ENCODE measurements at regions not wholly inside any gene's neighbourhood (a gene's known extent, or its start where the extent isn't known, plus 50 kb on each side); places are given as distances from the start of the nearest gene placed in this dataset.
"Not testable (repeated sequence)": the region's sequence is repeated elsewhere in the genome, so short reads cannot be mapped to it uniquely, and the experiment has no call there.

DNA sequence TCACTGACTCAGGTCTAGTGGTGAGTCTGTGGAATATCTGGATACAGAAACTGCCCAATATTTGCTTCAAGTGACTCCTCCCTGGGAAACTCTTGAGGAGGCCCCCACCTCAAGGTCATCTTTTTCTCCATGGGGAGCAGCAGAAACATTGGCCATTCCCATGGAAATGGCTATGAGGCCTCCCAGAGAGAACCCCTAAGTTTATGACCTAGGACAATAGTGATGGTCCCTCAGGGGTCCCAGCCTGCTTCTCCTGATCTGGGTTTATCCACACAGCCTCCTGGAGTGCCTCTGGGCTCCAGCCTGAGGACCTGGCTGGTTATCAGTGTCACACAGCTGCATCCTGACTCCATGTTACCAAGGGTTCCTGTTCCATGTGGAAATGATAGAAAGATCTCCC is 131.2 kb downstream of the ZNF280B start:
- no peak for DNase-seq (ENCODE audit: extremely low spot score in 2 of 2)
- no peak for TF ChIP-seq POLR2AphosphoS5 (IDR thresholded peaks at IDR 0.05; ENCODE audit: insufficient read depth in 1 of 2, low read depth in 1 of 2)
- Histone ChIP-seq H3K4me3 (no peak overlapping the region), H3K36me3 (no peaks in the 10 kb centered on the region), H3K4me1 (no peaks in the 10 kb centered on the region), H3K27me3 (no peaks in the 10 kb centered on the region), H3K27ac (no peak overlapping the region), H3K9me3 (no peaks in the 10 kb centered on the region)
- intact Hi-C loops (cut with DNase I), result no loop called here

DNA sequence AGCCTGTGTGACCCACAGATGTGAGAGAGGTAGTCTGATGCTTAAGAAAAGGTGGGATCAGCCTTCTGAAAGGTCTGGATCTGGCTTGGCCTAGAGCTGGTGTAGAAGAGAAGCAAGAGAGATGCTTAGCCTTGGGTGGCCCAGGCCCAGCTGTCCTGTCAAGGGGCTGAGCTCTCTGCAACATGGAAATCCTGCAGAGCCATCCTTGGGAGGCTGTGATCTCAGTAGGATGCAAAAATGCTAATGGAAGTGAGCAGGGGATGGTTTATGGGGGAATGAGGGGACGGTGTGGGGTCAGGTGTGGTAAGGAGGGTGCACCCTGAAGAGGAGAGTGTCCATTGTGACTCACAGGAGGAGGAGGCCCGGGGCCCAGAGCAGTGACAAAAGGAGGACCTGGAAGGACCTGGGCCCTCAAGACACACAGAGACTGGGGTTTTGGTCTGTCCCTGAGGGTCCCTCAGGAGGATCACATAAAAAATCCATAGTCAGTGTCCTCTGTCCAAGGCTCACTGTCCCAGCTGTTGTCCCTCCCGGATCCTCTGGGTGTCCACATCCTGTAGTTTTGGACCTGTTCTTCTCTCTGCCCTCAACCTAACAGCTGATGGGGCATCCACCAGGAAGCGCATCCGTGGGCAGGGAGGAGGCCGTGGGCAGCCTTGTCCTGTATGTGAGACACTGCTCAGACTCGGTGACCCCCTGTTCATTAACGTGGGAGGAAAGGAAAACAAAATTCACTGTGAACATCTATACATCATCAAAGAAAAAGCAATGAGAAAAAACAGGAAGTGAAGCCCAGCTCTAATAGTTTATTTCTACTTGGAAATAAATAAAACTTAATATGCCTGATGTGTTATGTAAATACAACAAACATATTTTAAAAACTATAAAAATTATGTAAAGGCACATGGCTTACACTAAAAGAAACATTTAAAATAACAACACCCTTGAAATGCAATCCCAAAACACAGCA is 129.8 kb downstream of the ZNF280B start:
- H3K4me3 ChIP-seq, result no peak overlapping the region
- DNase-seq (ENCODE audit: extremely low spot score in 2 of 2), result no peak
- intact Hi-C loops (cut with DNase I), result no loop called here
- no peak overlapping the region for H3K27ac ChIP-seq
- H3K9me3 ChIP-seq, result no peaks in the 10 kb centered on the region
- no peaks in the 10 kb centered on the region for H3K4me1 ChIP-seq
- H3K27me3 ChIP-seq, result no peaks in the 10 kb centered on the region
- TF ChIP-seq, protein P1, sequence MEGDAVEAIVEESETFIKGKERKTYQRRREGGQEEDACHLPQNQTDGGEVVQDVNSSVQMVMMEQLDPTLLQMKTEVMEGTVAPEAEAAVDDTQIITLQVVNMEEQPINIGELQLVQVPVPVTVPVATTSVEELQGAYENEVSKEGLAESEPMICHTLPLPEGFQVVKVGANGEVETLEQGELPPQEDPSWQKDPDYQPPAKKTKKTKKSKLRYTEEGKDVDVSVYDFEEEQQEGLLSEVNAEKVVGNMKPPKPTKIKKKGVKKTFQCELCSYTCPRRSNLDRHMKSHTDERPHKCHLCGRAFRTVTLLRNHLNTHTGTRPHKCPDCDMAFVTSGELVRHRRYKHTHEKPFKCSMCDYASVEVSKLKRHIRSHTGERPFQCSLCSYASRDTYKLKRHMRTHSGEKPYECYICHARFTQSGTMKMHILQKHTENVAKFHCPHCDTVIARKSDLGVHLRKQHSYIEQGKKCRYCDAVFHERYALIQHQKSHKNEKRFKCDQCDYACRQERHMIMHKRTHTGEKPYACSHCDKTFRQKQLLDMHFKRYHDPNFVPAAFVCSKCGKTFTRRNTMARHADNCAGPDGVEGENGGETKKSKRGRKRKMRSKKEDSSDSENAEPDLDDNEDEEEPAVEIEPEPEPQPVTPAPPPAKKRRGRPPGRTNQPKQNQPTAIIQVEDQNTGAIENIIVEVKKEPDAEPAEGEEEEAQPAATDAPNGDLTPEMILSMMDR (IDR thresholded peaks at IDR 0.05), result no peak
- TF ChIP-seq POLR2AphosphoS5 (IDR thresholded peaks at IDR 0.05; ENCODE audit: insufficient read depth in 1 of 2, low read depth in 1 of 2) (no peak), POLR2A (IDR thresholded peaks at IDR 0.05) (no peak)
- H3K36me3 ChIP-seq, result no peaks in the 10 kb centered on the region

DNA sequence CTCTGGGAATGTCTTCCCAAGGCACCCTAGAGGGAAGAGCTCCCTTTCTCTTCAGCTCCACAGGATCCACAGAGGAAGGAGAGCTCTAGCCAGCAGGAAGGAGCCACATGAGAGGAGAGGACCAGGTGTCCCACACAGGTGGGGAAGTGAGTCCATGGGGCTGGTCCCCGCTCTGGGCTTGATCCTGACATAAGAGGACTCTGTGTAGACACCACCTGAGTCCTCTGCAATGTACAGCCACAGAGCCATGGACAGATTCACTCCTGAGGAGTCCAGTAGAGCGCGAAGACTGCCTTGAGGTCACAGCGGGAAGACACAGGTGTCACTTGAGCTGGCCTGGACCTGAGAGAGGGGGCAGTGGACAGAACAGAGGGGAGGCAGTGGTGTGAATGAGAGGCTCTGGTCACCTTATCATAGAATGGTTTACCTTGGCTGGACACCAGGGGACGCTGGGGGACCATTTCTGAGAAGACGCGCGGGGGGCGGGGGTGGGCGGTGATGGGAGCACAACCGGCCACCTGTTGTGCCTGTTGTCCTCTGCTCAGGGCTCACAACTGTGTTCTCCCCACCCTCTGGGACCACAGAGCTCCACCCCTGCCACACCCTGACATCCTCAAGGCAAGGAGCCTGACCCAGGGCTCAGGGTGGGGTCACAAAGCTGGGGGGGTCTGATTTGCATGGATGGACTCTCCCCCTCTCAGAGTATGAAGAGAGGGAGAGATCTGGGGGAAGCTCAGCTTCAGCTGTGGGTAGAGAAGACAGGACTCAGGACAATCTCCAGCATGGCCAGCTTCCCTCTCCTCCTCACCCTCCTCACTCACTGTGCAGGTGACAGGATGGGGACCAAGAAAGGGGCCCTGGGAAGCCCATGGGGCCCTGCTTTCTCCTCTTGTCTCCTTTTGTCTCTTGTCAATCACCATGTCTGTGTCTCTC is 128.2 kb downstream of the ZNF280B start:
- Histone ChIP-seq H3K27ac (no peak overlapping the region), H3K4me1 (no peaks in the 10 kb centered on the region), H3K4me3 (no peak overlapping the region), H3K36me3 (no peaks in the 10 kb centered on the region), H3K9me3 (no peaks in the 10 kb centered on the region), H3K27me3 (no peaks in the 10 kb centered on the region)
- intact Hi-C loops (cut with DNase I), result no loop called here
- TF ChIP-seq, protein P1 (IDR thresholded peaks at IDR 0.05), result no peak
- no peak for TF ChIP-seq POLR2AphosphoS5 (IDR thresholded peaks at IDR 0.05; ENCODE audit: insufficient read depth in 1 of 2, low read depth in 1 of 2)
- TF ChIP-seq POLR2A (IDR thresholded peaks at IDR 0.05), result no peak
- DNase-seq (ENCODE audit: extremely low spot score in 2 of 2), result no peak

DNA sequence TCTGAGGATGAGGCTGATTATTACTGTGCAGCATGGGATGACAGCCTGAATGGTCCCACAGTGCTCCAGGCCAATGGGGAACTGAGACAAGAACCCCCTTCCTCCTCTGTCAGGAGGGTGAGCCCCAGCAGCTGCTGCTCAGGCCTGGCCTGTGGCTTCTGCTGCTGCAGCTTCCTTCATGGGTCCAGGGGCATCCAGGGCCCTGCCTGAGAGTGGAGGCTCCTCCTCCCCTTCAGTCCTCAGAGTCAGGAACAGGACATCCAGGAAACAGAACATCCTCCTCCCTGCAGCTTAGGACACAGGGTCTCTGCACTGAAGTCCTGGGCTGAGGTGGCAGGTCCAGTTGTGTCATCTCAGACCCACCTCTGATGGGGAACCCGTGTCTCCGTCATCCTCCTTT is 127.2 kb downstream of the ZNF280B start:
- H3K4me3 ChIP-seq; H3K27me3 ChIP-seq; H3K36me3 ChIP-seq; DNase-seq (ENCODE audit: extremely low spot score in 2 of 2); H3K4me1 ChIP-seq; H3K27ac ChIP-seq; intact Hi-C loops (cut with DNase I); H3K9me3 ChIP-seq: not testable (repeated sequence)

DNA sequence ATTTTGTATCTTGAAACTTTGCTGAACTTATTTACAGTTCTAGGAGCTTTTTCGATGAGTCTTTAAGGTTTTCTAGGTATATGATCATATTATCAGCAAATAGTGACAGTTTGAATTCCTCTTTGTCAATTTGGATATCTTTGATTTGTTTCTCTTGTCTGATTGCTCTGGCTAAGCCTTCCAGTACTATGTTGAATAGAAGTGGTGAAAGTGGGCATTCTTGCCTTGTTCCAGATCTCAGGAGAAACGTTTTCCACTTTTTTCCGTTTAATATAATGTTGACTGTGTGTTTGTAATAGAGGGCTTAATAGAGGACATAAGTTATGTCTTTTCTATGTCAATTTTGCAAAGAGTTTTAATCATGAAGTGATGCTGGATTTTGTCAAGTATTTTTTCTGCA is 124.3 kb downstream of the ZNF280B start:
- TF ChIP-seq, protein P1 (IDR thresholded peaks at IDR 0.05), result no peak
- no peak for TF ChIP-seq POLR2AphosphoS5 (IDR thresholded peaks at IDR 0.05; ENCODE audit: insufficient read depth in 1 of 2, low read depth in 1 of 2)
- no peak for TF ChIP-seq POLR2A (IDR thresholded peaks at IDR 0.05)
- no peak for DNase-seq (ENCODE audit: extremely low spot score in 2 of 2)
- intact Hi-C loops (cut with DNase I), result no loop called here

More for the DNA sequence above, 124.3 kb downstream of the ZNF280B start:
- Histone ChIP-seq H3K4me3 (no peak overlapping the region), H3K9me3 (no peaks in the 10 kb centered on the region), H3K4me1 (no peaks in the 10 kb centered on the region), H3K27me3 (no peaks in the 10 kb centered on the region), H3K36me3 (no peaks in the 10 kb centered on the region), H3K27ac (no peak overlapping the region)

All from vagina (tissue), 2 donors.